SK-N-SH treated with all-trans-retinoic acid at 6 μM for 48 hours (cell line): ENCODE measurements at regions not wholly inside any gene's neighbourhood (a gene's known extent, or its start where the extent isn't known, plus 50 kb on each side); places are given as distances from the start of the nearest gene placed in this dataset.

ENCODE experiments used
- PATZ1 ChIP-seq: fragments of 250-450 bp; sonication (Bioruptor Pico); IDR thresholded peaks from 2 replicates; pipeline ENCODE4 v1.8.0; 2020; ENCODE audit warnings: mild to moderate bottlenecking, moderate library complexity, borderline replicate concordance
- TCF4 ChIP-seq: fragments of 250-450 bp; sonication (Bioruptor Pico); IDR thresholded peaks from 2 replicates; pipeline ENCODE4 v1.8.0; 2021; ENCODE audit warnings: mild to moderate bottlenecking, moderate library complexity, borderline replicate concordance
- TF ChIP-seq, protein P1 (sequence below): fragments of 250-450 bp; sonication (Bioruptor Pico); IDR thresholded peaks from 2 replicates; pipeline ENCODE4 v1.5.1; 2021; ENCODE audit warnings: mild to moderate bottlenecking, moderate library complexity

- no peak for TF ChIP-seq TCF4
- no peak for TF ChIP-seq PATZ1 (CRISPR knock-in tag)
- TF ChIP-seq, protein P1, sequence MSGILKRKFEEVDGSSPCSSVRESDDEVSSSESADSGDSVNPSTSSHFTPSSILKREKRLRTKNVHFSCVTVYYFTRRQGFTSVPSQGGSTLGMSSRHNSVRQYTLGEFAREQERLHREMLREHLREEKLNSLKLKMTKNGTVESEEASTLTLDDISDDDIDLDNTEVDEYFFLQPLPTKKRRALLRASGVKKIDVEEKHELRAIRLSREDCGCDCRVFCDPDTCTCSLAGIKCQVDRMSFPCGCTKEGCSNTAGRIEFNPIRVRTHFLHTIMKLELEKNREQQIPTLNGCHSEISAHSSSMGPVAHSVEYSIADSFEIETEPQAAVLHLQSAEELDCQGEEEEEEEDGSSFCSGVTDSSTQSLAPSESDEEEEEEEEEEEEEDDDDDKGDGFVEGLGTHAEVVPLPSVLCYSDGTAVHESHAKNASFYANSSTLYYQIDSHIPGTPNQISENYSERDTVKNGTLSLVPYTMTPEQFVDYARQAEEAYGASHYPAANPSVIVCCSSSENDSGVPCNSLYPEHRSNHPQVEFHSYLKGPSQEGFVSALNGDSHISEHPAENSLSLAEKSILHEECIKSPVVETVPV (CRISPR knock-in tag) = no peak
Measured at GRCh38 chr12:125540580-125541204, 475.5 kb downstream of the AACS start.
